Neural cell (in vitro differentiated cells): ENCODE measurements at regions not wholly inside any gene's neighbourhood (a gene's known extent, or its start where the extent isn't known, plus 50 kb on each side); places are given as distances from the start of the nearest gene placed in this dataset.

ENCODE experiments used
- H2AFZ ChIP-seq: fragments of 200-600, 300-800 bp; sonication (generic), shearing (Covaris generic); 2 replicates; pipeline ENCODE4 v1.6.0; 2014; ENCODE audit warnings: low read depth, mild to moderate bottlenecking, antibody characterized with exemption, low read length, moderate library complexity
- H3F3A ChIP-seq: fragments of 200-600 bp; shearing (Covaris generic); 2 replicates; pipeline ENCODE4 v1.6.1; 2016; ENCODE audit warnings: mild to moderate bottlenecking, moderate library complexity, mixed read lengths, antibody characterized with exemption, low read length; ENCODE audit not compliant: insufficient read depth, poor library complexity, severe bottlenecking
- H3K27ac ChIP-seq: fragments of 200-600, 300-800 bp; sonication (generic), shearing (Covaris generic); 2 replicates; pipeline ENCODE4 v1.5.1; 2014; ENCODE audit warnings: mild to moderate bottlenecking, low read length, moderate library complexity
- H3K27me3 ChIP-seq: fragments of 300-800, 200-600 bp; sonication (generic), shearing (Covaris generic); 2 replicates; pipeline ENCODE4 v1.6.0; 2014; ENCODE audit warnings: mild to moderate bottlenecking, low read depth, low read length, moderate library complexity; ENCODE audit not compliant: insufficient read depth
- H3K36me3 ChIP-seq: fragments of 300-800, 200-600 bp; sonication (generic), shearing (Covaris generic); 2 replicates; pipeline ENCODE4 v1.5.1; 2014; ENCODE audit warnings: mild to moderate bottlenecking, antibody characterized with exemption, low read length, moderate library complexity; ENCODE audit not compliant: insufficient read depth
- H3K4me2 ChIP-seq: fragments of 300-800, 200-600 bp; sonication (generic), shearing (Covaris generic); 2 replicates; pipeline ENCODE4 v1.6.0; 2014; ENCODE audit warnings: mild to moderate bottlenecking, low read length
- H3K4me3 ChIP-seq: fragments of 300-800, 200-600 bp; sonication (generic), shearing (Covaris generic); 2 replicates; pipeline ENCODE4 v1.5.1; 2014; ENCODE audit warnings: mild to moderate bottlenecking, low read length, moderate library complexity
- H3K79me2 ChIP-seq: fragments of 200-600 bp; shearing (Covaris generic); replicated peaks from 2 replicates; pipeline ENCODE4 v1.6.0; 2014; ENCODE audit warnings: mild to moderate bottlenecking, low read length, moderate library complexity; ENCODE audit not compliant: insufficient read depth
- H3K9ac ChIP-seq: fragments of 300-800, 200-600 bp; sonication (generic), shearing (Covaris generic); 2 replicates; pipeline ENCODE4 v1.6.1; 2016; ENCODE audit warnings: mild to moderate bottlenecking, low read length, mixed read lengths
- H3K9me2 ChIP-seq: fragments of 200-600 bp; shearing (Covaris generic); 2 replicates; pipeline ENCODE4 v1.6.1; 2016; ENCODE audit warnings: mild to moderate bottlenecking, low read length, mixed read lengths; ENCODE audit not compliant: insufficient read depth
- H3K9me3 ChIP-seq: fragments of 200-600, 300-800 bp; sonication (generic), shearing (Covaris generic); 2 replicates; pipeline ENCODE4 v1.6.1; 2016; ENCODE audit warnings: mild to moderate bottlenecking, mixed run types, low read length, moderate library complexity, mixed read lengths
- H4K20me1 ChIP-seq: fragments of 200-600 bp; shearing (Covaris generic); 2 replicates; pipeline ENCODE4 v1.6.1; 2016; ENCODE audit warnings: mild to moderate bottlenecking, mixed run types; ENCODE audit not compliant: insufficient read depth
- EP300 ChIP-seq: fragments of 450-650 bp; conservative IDR thresholded peaks from 2 replicates; pipeline ENCODE4 v1.6.1; 2014; ENCODE audit warnings: antibody characterized with exemption, mild to moderate bottlenecking, moderate library complexity; ENCODE audit not compliant: poor library complexity, severe bottlenecking
- EZH2 ChIP-seq: fragments of 200-600, 300-800 bp; shearing (Covaris generic), sonication (generic); IDR thresholded peaks from 2 replicates; pipeline ENCODE4 v1.6.1; 2014; ENCODE audit warnings: antibody characterized with exemption, low read length, borderline replicate concordance, mild to moderate bottlenecking; ENCODE audit not compliant: insufficient read depth, poor library complexity, severe bottlenecking
- MXI1 ChIP-seq: fragments of 450-650 bp; conservative IDR thresholded peaks from 2 replicates; pipeline ENCODE4 v1.6.1; 2014; ENCODE audit warnings: antibody characterized with exemption, mild to moderate bottlenecking; ENCODE audit not compliant: poor library complexity, severe bottlenecking
- POLR2AphosphoS5 ChIP-seq: IDR thresholded peaks from 2 replicates; pipeline ENCODE4 v1.6.1; 2012
- RAD21 ChIP-seq: fragments of 450-650 bp; conservative IDR thresholded peaks from 2 replicates; pipeline ENCODE4 v1.6.1; 2014; ENCODE audit warnings: antibody characterized with exemption, mild to moderate bottlenecking, moderate library complexity
- SMC3 ChIP-seq: fragments of 450-650 bp; conservative IDR thresholded peaks from 2 replicates; pipeline ENCODE4 v1.6.1; 2014; ENCODE audit warnings: antibody characterized with exemption, mild to moderate bottlenecking, moderate library complexity; ENCODE audit not compliant: poor library complexity
- TAF1 ChIP-seq: IDR thresholded peaks from 2 replicates; pipeline ENCODE4 v1.6.1; 2012; ENCODE audit warnings: low read depth
- TF ChIP-seq, protein P1 (sequence below): IDR thresholded peaks from 2 replicates; pipeline ENCODE4 v1.6.1; 2012; ENCODE audit warnings: borderline replicate concordance
- TF ChIP-seq, protein P2 (sequence below): fragments of 450-650 bp; IDR thresholded peaks from 2 replicates; pipeline ENCODE4 v1.5.1; 2014; ENCODE audit warnings: antibody characterized with exemption, mild to moderate bottlenecking, moderate library complexity; ENCODE audit not compliant: poor library complexity, severe bottlenecking

DNA sequence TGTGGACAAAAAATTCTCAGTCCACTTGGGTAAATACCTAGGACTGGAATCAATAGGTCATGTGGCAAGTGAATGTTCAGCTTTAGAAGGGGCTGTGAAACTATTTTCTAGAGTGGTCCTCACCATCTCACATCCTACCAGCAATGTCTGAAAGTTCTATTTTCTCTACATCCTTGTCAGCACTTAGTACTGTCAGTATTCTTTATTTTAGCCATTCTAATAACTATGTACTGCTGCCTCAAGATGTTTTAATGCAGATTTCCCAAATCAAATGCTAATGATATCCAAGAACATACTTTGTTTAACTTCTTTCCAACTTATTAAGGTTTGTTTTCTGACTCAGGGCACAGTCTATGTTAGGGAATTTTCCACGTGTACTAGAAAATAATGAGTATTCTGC, 317.0 kb downstream of the BRD1 start:
- H3K9me2 ChIP-seq = no peaks in the 10 kb centered on the region
- H4K20me1 ChIP-seq = no peaks in the 10 kb centered on the region
- H3F3A ChIP-seq = no peaks in the 10 kb centered on the region
- no peaks in the 10 kb centered on the region for H3K9me3 ChIP-seq
- no peak overlapping the region for H2AFZ ChIP-seq
- H3K27me3 ChIP-seq = no peaks in the 10 kb centered on the region
- H3K4me3 ChIP-seq = no peak overlapping the region
- H3K9ac ChIP-seq = no peak overlapping the region
- no peak overlapping the region for H3K4me2 ChIP-seq
- H3K36me3 ChIP-seq = no peaks in the 10 kb centered on the region
- H3K79me2 ChIP-seq = no peaks in the 10 kb centered on the region
- no peak for TF ChIP-seq EZH2
- TF ChIP-seq EP300 = no peak
- TF ChIP-seq, protein P1, sequence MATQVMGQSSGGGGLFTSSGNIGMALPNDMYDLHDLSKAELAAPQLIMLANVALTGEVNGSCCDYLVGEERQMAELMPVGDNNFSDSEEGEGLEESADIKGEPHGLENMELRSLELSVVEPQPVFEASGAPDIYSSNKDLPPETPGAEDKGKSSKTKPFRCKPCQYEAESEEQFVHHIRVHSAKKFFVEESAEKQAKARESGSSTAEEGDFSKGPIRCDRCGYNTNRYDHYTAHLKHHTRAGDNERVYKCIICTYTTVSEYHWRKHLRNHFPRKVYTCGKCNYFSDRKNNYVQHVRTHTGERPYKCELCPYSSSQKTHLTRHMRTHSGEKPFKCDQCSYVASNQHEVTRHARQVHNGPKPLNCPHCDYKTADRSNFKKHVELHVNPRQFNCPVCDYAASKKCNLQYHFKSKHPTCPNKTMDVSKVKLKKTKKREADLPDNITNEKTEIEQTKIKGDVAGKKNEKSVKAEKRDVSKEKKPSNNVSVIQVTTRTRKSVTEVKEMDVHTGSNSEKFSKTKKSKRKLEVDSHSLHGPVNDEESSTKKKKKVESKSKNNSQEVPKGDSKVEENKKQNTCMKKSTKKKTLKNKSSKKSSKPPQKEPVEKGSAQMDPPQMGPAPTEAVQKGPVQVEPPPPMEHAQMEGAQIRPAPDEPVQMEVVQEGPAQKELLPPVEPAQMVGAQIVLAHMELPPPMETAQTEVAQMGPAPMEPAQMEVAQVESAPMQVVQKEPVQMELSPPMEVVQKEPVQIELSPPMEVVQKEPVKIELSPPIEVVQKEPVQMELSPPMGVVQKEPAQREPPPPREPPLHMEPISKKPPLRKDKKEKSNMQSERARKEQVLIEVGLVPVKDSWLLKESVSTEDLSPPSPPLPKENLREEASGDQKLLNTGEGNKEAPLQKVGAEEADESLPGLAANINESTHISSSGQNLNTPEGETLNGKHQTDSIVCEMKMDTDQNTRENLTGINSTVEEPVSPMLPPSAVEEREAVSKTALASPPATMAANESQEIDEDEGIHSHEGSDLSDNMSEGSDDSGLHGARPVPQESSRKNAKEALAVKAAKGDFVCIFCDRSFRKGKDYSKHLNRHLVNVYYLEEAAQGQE = no peak
- TF ChIP-seq POLR2AphosphoS5 = no peak
- TF ChIP-seq, protein P2, sequence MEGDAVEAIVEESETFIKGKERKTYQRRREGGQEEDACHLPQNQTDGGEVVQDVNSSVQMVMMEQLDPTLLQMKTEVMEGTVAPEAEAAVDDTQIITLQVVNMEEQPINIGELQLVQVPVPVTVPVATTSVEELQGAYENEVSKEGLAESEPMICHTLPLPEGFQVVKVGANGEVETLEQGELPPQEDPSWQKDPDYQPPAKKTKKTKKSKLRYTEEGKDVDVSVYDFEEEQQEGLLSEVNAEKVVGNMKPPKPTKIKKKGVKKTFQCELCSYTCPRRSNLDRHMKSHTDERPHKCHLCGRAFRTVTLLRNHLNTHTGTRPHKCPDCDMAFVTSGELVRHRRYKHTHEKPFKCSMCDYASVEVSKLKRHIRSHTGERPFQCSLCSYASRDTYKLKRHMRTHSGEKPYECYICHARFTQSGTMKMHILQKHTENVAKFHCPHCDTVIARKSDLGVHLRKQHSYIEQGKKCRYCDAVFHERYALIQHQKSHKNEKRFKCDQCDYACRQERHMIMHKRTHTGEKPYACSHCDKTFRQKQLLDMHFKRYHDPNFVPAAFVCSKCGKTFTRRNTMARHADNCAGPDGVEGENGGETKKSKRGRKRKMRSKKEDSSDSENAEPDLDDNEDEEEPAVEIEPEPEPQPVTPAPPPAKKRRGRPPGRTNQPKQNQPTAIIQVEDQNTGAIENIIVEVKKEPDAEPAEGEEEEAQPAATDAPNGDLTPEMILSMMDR = no peak
- no peak for TF ChIP-seq RAD21
- TF ChIP-seq TAF1 = no peak
- no peak for TF ChIP-seq SMC3
- no peak for TF ChIP-seq MXI1
- H3K27ac ChIP-seq = no peak overlapping the region

DNA sequence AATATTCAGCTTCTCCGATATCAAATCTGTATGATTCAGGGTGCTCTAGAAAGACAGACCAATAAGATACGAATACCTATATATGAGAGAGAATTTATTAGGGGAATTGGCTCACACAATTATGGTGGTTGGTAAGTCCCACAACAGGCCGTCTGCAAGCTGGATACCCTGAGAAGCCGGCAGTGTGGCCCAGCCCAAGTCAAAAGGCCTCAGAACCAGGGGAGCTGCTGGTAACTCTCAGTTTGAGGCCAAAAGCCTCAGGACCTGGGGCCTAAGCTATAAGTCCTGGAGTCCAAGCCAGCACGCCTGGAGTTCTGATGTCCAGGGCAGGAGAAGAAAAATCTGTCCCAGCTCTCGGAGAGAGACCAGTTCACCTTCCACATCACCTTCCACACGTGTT, 318.7 kb downstream of the BRD1 start:
- no peak overlapping the region for H3K9ac ChIP-seq
- H3K9me3 ChIP-seq = no peaks in the 10 kb centered on the region
- no peak for TF ChIP-seq RAD21
- no peak for TF ChIP-seq SMC3
- TF ChIP-seq EZH2 = no peak
- TF ChIP-seq, protein P2 = no peak
- no peak for TF ChIP-seq POLR2AphosphoS5
- TF ChIP-seq, protein P1 = no peak
- no peak for TF ChIP-seq EP300
- TF ChIP-seq TAF1 = no peak
- H3F3A ChIP-seq = no peaks in the 10 kb centered on the region
- no peaks in the 10 kb centered on the region for H3K27me3 ChIP-seq
- no peaks in the 10 kb centered on the region for H3K9me2 ChIP-seq
- no peaks in the 10 kb centered on the region for H3K36me3 ChIP-seq
- no peak overlapping the region for H3K4me2 ChIP-seq
- no peak overlapping the region for H3K27ac ChIP-seq
- no peaks in the 10 kb centered on the region for H4K20me1 ChIP-seq
- H3K79me2 ChIP-seq = no peaks in the 10 kb centered on the region
- H2AFZ ChIP-seq = no peak overlapping the region
- H3K4me3 ChIP-seq = no peak overlapping the region
